SHP77 treated with DMSO at 0.1 percent for 48 hours (cell line): ENCODE measurements at regions not wholly inside any gene's neighbourhood (a gene's known extent, or its start where the extent isn't known, plus 50 kb on each side); places are given as distances from the start of the nearest gene placed in this dataset.

ENCODE experiments used
- DNase-seq: peaks from one replicate; lab custom pipeline; 2025; lab: John Stamatoyannopoulos, UW

DNA sequence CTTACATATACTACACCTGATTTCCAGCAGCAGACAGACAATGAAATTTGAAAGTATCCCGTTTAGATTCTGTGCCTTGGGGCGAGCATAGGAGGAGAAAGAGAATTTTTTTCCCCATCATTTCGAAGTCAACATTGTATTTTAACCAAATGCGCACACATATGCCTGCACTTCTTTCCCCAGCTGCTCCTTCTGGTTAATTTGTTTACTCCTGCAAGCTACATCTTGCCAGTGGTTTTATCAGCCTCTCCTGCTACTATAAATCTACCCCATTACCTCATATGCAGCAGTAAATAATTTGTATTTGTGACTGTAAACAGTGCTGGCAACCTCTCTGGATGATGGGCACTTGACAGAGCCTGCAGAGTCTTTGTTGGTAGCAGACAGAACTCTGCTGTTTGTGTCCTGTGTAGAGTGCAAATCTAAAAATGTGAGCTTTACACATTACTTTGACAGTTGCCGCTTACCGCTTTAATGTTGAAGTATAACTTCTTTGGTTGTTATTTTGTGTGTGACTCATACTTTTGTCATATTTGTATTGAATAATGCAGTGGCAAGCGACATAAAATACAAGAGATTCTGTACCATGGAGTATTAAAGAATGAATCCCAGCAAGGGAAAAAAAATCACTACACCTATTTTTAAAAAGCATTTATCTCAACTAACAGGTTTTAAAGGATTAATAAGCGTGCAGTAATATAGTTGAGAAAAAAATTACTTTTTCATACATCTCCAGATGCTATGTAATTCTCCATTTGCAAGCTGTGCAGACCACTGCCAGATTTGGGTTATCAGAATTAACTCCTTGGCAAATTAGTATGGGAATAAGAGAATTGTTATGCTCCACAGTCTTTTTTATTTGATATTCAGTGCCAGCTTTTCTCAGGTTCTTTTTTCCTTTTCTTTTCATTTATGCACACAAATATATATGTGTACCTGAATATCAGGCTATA, 536.8 kb downstream of the XIRP2 start:
- DNase-seq: no peak

DNA sequence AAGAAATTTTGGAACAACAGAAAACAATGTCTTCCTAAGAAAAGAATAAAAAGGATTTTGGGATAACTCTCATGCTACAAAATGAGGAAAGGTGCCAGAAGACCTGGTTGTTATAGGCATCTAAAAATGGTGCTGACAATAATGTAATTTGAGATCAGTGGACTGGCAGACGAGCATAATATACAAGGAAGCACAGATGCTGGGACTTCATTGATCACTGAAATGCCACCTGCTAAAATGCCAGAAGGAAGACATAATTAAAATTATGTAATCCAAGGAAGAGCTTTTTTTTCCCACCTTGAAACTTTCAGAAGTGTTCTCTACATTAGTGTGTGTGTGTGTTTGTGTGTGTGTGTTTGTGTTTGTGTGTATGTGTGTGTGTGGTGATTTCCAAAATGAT, 535.9 kb downstream of the XIRP2 start:
- no peak for DNase-seq

DNA sequence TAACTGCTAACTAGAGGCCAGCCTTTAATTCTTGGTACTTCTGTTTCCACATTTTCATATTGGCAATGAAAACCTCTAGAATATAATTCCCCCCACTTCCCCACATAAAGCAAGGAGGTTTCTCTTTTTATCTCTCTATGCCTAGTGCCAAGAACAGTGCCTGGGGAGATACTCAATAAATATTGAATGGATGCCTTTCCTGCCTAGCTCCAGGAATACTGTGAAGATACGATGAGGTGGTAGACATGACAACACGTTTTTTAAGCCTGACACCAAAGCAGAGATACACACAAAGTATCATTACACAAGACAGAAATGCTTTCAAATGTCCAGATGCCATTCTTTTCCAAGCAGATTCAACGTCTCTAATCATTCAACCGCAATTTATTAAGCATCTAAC, 535.5 kb downstream of the XIRP2 start:
- no peak for DNase-seq

DNA sequence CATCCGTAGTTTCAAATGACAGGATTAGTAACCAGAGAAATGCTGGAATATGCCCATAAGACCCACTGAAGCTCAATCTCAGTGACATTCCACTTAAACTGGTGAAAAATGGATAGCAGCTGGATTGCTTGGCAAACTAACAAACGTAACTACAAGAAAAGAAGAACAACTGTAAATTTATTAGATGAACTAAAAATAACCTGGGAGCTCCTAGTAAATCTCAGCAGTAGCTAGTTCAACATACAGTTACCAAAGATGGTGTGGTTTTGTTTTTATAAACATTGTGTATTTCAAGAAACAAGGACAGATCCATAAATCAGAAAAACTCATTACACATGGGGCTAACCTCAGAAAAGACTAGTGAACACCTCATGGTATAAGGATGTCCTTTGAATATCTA, 531.9 kb downstream of the XIRP2 start:
- no peak for DNase-seq

DNA sequence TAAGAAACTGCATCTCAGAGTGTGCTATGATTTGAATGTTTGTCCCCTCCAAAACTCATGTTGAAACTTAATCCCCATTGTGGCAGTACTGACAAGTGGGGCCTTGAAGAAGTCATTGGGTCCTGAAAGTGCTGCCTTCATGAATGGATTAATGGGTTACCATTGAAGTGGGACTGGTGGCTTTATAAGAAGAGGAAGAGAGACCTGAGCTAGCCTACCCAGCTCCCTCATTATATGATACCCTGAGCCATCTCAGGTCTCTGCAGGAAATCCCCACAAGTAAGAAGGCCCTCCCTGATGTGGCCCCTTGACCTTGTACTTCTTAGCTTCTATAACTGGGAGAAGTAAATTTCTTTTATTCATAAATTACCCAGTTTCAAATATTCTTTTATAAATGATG, 526.8 kb downstream of the XIRP2 start:
- DNase-seq: no peak

DNA sequence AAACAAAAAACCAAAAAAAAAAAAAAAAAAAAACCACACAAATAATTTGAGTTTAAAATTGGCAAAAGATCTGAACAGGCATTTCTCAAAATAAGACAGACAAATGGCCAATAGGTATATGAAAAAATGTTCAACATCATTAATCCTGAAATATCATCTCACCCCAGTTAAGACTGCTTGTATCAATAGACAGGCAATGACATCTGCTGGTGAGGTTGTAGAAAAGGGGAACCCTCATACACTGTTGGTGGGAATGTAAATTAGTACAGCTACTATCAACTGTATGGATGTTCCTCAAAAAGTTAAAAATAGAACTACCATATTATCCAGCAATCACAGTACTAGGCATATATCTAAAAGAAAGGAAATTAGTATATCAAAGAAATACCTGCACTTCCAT, 523.1 kb downstream of the XIRP2 start:
- no peak for DNase-seq

DNA sequence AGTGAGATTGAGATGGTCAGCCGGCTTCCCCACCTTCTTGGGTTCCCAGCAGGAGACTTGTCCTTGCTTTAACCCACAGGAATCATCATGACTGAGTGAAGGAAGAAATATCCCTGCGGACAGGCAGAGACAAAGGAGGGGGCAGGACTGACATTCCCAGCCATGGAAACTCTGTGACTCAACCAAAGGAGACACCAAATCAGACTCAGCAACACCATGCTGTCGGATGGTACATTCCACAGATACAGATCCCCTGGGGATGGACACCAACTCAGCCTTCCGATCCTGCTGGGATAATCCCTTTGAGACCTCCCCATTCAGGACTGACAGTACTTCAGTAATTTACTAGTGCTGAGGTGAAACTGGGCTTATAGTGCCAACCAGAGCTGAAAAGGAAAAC, 518.3 kb downstream of the XIRP2 start:
- DNase-seq: no peak

DNA sequence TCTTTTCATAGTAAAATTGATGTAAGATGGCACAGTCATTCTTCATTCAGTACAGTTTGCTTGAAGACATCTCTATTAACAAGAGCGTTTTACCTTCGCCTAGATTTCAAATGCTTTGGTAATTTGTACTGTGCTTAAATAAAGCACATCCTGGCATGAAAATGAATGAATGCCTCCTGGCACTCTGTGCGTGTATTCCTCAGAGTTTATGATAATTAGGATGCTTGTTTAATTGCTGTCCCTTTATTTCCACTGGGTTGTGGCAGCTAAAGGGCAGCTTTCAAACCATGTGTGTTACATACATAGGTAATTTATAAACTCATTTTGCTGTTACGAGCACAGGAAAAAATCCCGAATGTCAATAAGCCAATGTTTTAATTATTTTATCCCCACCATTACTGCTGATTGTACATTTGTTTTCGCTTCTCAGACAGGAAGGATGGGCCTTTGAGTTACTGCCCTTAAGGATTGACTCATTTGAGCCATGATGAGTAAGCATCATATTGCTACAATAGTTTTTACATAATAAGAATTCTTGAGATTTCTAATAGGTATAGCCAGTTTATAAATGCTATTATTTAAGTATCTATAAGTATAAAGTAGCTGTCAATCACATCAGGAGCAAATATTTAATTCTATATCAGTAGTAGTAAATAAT, 516.5 kb downstream of the XIRP2 start:
- DNase-seq: no peak

DNA sequence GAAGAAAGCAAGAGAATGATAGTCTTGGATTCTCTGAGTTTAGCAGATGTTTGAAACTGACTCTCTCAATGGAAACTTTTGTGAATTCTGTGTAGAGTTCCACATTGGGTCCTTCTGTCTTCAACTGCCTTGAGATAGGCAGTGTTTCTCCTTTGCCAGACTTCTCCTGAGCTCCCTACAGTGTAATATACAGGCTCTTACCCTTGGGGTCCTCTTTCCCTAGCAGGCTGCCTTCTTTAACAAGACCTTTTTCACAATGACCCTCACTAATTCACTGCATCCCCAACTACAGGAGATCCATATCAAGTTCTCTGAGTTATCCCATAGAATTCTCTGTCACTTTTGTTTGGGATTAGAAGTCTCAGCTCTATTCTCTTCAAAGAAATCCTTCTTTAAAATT, 513.0 kb downstream of the XIRP2 start:
- DNase-seq: no peak

DNA sequence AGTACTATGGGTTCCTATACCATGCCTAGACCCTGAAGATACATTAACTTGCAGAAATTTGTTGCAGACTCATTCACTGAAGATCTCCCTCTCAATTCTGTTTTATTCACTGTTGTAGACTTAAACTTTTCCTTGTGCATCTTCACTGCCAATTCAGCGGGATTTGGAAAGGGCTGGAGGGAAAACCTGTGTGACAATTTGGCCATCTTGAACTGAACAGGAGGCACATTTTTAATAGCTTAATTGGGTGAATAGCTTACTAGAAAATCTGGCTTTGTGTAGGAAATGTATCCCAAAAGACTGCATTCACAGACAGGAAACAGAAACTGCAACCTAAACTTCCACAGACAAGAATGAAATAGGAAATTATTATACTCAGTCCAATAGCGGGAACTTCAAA, 512.3 kb downstream of the XIRP2 start:
- no peak for DNase-seq

DNA sequence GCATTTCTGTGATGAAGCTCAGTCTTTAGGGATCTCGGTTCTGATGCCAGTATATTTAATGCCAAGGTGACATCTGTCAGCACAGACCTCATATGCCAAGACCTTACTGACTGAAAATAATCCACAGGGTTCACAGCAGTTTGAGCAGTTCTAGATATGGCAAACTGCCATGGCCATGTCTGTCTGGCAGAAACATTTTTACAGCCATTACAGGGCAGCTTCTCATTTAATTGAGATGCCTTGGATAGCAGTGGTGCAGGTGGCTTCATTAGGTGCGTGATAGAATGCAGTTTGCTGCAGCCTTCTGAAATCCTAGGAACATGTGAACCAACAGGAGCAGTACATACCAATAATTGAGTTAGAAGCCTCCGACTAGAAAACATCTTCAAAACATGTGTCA, 510.6 kb downstream of the XIRP2 start:
- no peak for DNase-seq

DNA sequence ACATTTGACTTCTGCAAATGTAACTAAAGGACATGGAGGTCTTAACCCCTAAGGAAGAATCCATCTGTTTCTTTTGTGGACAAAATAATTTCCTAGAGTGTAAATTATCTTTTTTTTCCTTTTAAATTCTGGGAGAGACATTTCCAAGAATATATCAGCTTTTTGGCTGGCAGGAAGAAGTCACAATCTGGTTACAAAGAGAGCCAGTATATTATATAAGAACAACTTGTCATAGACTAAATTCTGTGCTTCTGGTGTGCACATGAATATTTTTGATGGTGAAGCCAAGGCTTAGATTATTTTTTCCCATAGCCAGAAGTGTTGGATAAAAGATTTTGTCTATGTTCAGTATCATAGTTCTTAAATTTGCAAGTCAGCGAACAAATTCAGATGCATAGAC, 500.6 kb downstream of the XIRP2 start:
- DNase-seq: no peak

DNA sequence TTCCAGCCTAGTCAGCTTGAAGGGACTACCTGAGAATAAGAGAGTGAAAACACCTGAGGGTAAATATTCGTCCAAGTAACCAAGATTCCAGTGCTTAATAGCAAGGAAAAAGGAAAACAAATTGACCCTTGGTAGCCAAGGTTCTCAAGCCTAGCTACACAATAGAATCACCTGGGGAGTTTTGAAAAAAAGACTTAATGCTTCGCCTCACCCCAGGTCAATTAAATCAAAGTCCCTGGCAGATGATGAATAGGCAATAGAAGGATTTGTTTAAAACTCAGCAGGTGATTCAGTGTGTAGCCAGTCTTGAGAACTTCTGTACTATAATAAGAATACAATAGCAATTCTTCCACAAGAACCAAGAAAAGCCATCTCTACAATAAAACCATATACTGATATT, 500.2 kb downstream of the XIRP2 start:
- no peak for DNase-seq

DNA sequence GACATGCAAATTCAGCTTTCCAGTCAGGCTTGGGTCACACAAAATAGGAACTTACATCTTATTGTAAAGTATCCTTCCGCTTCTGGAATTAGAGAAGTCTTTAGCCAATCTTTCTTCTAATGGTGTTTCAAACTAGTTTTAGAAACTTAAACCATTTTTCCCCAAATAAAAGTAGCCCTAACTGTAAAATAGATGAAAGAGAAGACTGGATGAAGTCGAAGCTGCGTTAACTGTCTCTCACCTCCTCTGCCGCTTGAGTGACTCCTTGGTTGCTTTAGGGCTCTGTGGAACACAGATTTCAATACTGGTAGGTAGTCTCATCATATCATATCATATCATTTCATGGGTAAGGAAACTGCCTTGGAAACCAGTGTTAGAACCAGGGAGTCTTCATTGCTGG, 498.4 kb downstream of the XIRP2 start:
- DNase-seq: no peak

DNA sequence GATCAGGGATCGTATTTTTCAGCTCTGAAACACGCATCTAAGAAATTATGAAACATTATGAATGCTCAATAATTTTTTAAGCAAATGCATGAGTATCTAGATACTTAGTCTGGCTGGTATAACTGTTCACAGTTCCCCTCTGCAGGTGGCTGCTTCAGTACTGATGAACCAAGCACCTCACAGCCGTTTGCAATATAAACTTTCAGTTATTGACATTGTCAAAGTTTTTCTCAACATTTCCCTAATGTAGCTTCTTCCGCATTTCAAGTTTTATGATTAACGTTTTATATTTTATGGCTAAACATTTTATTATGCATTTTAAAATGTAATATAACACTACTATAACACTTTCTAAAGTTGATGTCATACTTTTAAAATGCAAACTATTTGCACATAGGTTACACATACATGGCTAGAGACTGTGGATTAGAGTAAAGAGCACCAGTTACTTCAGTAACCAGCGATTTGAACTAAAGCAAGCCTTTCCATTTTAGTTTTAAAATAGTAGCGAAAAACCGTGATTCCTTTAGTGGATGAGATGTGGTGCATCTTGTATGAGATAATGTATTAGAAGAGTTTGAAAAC, 495.4 kb downstream of the XIRP2 start:
- no peak for DNase-seq

DNA sequence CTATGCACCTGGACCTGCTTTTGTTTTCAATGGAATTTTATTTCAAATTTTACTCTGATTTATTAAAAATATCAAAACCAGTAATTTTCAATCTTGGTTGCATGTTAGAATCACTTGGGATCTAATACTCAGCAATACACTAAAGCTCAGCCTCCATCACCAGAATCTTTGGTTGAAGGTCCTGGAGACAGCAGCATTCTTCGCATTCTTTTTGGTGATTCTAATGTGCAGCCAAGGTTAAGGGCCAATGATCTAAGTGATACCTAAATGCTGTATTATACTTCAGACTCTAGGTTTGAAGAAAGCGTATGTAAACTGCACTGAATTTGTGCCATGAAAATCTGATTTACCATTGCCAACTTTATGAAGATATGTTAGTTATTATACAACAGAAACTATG, 493.1 kb downstream of the XIRP2 start:
- DNase-seq: no peak

DNA sequence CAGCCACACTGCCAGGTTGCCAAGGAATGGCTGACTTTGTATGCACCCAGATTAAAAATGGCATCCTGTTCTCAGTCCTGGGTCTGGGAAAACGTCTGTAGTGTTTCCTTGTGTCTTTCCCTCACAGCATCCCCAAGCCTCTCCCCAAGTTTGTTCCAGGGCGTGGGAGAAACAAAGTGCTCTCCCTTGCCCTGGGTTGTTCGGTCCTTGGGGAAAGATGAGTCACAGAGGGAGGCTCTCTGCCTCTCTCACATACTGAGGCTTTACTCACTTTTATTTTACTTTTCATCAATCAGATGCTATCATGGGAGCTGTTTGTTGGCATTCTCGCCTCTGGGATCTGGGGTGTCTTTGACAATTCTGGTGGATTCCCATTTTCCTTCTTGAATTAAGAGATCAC, 492.3 kb downstream of the XIRP2 start:
- DNase-seq: no peak

DNA sequence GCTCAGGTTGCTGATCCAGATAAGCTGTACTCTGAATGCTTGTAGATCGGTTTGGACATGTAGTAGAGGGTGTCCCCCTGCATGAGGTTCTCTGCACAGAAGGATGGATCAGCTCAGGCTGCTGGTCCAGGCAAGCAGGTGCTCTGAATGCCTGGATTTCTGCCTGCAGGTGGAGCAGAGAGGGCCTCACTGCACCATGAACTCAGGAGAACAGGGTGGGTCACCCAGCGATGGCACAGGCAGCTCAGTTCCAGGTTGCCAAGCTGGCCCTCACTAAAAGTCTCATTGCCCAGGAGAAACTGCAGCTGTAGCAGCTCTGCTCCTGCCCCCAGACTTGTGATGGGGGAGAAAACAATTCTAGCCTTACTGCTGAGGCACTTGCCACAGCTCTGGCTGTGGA, 491.8 kb downstream of the XIRP2 start:
- no peak for DNase-seq

DNA sequence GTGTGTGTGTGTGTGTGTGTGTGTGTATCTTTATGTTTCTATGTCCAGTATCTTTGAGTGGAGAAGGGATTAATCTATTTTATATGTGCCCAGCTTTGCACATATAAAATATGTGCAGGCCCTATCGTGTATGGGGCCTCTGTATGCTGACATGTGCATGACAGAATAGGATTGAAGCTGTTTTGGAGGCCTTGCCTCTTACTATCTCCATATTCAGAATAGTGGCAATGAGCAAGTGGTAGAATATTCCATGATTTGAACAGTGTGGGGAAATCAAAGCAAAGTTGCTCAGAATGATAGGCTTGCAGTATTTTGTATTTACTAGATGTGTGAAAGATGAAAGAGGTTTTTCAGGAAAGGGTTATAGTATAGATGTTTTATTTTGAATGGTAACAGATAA, 480.8 kb downstream of the XIRP2 start:
- DNase-seq: no peak

DNA sequence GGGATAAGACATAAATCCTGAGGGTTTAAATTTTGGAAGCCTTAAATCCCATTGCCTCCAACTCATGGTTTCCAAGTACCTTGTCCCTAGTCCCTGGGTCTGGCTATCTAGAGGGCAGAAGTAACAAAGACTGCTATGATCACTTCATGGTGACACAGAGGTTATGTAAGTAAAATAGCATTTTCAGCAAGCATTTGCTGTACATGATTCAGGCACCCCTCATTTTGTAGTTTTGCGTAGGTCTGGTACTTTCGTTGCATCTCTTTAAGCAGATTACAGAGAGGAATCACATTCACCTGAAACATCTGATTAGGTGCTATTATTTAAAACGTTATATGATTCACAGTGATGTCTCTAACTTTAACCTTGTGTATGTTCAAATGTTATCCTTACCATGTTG, 480.1 kb downstream of the XIRP2 start:
- no peak for DNase-seq

DNA sequence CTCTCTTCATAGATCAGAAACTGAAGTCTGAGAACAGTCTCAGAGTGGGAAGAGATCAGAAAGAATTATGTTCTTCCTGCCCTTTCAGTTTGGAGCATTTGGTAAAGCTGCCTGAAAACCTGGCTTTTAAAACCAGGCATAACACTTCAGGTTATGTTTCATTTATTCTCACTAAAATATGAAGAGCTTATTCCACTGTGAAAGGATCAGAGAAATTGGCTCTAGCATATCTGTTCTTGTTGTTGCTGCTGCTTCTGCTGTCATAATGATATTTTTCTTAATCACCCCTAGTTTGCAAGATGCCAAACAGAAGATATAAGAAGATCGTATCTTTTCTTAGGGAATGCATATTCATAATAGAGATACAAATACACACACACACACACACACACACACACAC, 476.9 kb downstream of the XIRP2 start:
- no peak for DNase-seq

DNA sequence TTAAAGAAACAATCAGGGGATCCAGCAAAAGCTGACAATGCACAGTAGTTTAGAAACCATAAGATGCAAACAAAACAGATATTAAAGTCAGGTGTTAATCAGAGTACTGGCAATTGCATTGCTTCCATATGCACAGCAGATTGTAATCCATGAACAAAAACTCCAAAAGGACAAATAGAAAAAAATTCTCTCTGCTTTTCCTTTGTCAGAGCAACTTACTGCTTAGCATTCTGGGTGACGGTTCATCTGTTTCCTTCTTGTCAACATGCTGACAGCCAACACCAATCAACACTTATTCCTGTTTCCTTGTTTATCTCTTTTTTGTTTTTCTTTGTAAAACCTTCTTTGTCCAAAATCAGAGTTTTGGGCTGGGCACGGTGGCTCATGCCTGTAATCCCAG, 473.1 kb downstream of the XIRP2 start:
- DNase-seq: no peak

DNA sequence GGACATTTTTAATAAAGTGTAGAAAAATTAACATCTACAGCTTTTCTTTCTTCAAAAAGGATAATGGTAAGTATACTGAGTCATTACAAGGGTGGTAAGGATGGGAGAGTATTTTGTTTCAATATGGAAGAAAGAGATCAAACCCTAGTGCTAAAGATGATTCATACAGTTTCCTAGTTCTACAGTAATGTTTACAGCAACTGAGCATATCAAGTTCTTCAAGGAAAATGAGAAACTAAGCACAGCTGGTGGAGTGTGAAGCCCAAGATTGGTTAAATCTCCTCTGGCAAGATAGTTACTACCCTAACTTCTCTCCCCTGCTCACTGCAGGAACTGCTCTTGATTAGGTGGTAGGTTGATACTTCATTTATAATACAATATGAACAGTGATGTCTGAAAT, 467.5 kb downstream of the XIRP2 start:
- DNase-seq: no peak
